H1 (cell line): ENCODE measurements at regions not wholly inside any gene's neighbourhood (a gene's known extent, or its start where the extent isn't known, plus 50 kb on each side); places are given as distances from the start of the nearest gene placed in this dataset.
"Not testable (repeated sequence)": the region's sequence is repeated elsewhere in the genome, so short reads cannot be mapped to it uniquely, and the experiment has no call there.

Source experiments
- ATF2 ChIP-seq: IDR thresholded peaks from 2 replicates; pipeline ENCODE4 v1.6.1; 2012; ENCODE audit warnings: low read length, inconsistent platforms
- EP300 ChIP-seq, 2 experiments: IDR thresholded peaks; 1 replicate in 1 of 2; 2 replicates in 1 of 2; pipeline ENCODE4 v1.6.1; 2011 to 2012; ENCODE audit warnings: low read depth in 2 of 2, low read length in 2 of 2, mild to moderate bottlenecking in 2 of 2, borderline replicate concordance in 1 of 2, inconsistent platforms in 1 of 2, moderate library complexity in 1 of 2
- KDM4A ChIP-seq: IDR thresholded peaks from one replicate; pipeline ENCODE4 v1.7.1; 2012; ENCODE audit warnings: low read depth, mild to moderate bottlenecking, moderate library complexity, low read length, inconsistent platforms; ENCODE audit not compliant: severe bottlenecking
- POLR2A ChIP-seq, 2 experiments: IDR thresholded peaks; 1 replicate in 1 of 2; 2 replicates in 1 of 2; pipeline ENCODE4 v1.6.1; 2011; ENCODE audit warnings: low read depth in 2 of 2, low read length in 2 of 2, mild to moderate bottlenecking in 2 of 2; ENCODE audit errors: control extremely low read depth in 1 of 2
- RFX5 ChIP-seq: IDR thresholded peaks from 2 replicates; pipeline ENCODE4 v1.6.1; 2011; ENCODE audit warnings: low read depth, low read length, improper control_type of control experiment, borderline replicate concordance
- RNF2 ChIP-seq: fragments of 200-900, 300-1000 bp; sonication (generic); IDR thresholded peaks from 2 replicates; pipeline ENCODE4 v1.7.1; 2016; ENCODE audit warnings: borderline replicate concordance, low read depth, mild to moderate bottlenecking, antibody characterized with exemption, low read length; ENCODE audit not compliant: poor library complexity, severe bottlenecking; ENCODE audit errors: missing control alignments
- SIN3A ChIP-seq, 2 experiments: IDR thresholded peaks in 1 of 2; conservative IDR thresholded peaks in 1 of 2; 2 replicates each; pipeline ENCODE4 v1.6.1; 2011 to 2012; ENCODE audit warnings: low read length in 2 of 2, improper control_type of control experiment in 1 of 2, low read depth in 1 of 2, mild to moderate bottlenecking in 1 of 2
- TF ChIP-seq, protein P1 (sequence below), 3 experiments: IDR thresholded peaks; 1 replicate in 2 of 3; 2 replicates in 1 of 3; pipeline versions ENCODE4 v1.5.1 to v1.6.1; 2011; ENCODE audit warnings: low read length in 3 of 3, mild to moderate bottlenecking in 3 of 3, inconsistent platforms in 2 of 3, low read depth in 1 of 3, moderate library complexity in 1 of 3; ENCODE audit not compliant: insufficient read depth in 1 of 3; ENCODE audit errors: control extremely low read depth in 1 of 3

DNA sequence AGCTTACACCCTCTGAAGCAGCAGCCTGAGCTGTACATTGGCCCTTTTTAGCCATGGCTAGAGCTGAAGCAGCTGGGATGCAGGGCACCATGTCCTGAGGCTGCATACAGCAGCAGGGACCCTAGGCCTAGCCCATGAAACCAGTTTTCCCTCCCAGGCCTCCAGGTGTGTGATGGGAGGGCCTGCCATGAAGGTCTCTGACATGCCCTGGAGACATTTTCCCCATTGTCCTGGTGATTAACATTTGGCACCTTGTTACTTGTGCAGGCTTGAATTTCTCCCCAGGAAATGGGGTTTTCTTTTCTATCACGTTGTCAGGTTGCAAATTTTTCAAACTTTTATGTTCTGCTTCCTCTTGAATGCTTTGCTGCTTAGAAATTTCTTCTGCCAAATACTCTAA lies 206.8 kb upstream of the GADL1 start:
- TF ChIP-seq EP300 (IDR thresholded peaks at IDR 0.05; ENCODE audit: borderline replicate concordance in 1 of 2, low read depth in 2 of 2, low read length in 2 of 2); SIN3A (conservative IDR thresholded peaks at IDR 0.05 in 1 of 2, IDR thresholded peaks at IDR 0.05 in 1 of 2; ENCODE audit: low read depth in 1 of 2, low read length in 2 of 2); RFX5; KDM4A; ATF2; POLR2A (IDR thresholded peaks at IDR 0.05; ENCODE audit: control extremely low read depth in 1 of 2, low read depth in 2 of 2, low read length in 2 of 2); RNF2: not testable (repeated sequence)
- TF ChIP-seq, protein P1, sequence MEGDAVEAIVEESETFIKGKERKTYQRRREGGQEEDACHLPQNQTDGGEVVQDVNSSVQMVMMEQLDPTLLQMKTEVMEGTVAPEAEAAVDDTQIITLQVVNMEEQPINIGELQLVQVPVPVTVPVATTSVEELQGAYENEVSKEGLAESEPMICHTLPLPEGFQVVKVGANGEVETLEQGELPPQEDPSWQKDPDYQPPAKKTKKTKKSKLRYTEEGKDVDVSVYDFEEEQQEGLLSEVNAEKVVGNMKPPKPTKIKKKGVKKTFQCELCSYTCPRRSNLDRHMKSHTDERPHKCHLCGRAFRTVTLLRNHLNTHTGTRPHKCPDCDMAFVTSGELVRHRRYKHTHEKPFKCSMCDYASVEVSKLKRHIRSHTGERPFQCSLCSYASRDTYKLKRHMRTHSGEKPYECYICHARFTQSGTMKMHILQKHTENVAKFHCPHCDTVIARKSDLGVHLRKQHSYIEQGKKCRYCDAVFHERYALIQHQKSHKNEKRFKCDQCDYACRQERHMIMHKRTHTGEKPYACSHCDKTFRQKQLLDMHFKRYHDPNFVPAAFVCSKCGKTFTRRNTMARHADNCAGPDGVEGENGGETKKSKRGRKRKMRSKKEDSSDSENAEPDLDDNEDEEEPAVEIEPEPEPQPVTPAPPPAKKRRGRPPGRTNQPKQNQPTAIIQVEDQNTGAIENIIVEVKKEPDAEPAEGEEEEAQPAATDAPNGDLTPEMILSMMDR (IDR thresholded peaks at IDR 0.05; ENCODE audit: control extremely low read depth in 1 of 3, insufficient read depth in 1 of 3, low read depth in 1 of 3, low read length in 3 of 3), result not testable (repeated sequence)
